ENCODE measurements at regions not wholly inside any gene's neighbourhood (a gene's known extent, or its start where the extent isn't known, plus 50 kb on each side); places are given as distances from the start of the nearest gene placed in this dataset.

- Mint-ChIP-seq H3K27me3 (no peaks in the 10 kb centered on the region), H3K4me1 (no peaks in the 10 kb centered on the region), H3K9me3 (peaks cover 3% of the 10 kb centered on the region), H3K36me3 (ENCODE audit: low read depth) (no peaks in the 10 kb centered on the region), H3K27ac (no peak overlapping the region), H3K4me3 (no peak overlapping the region)
- no peak for DNase-seq
- intact Hi-C loops (cut with micrococcal nuclease), result no loop called here
Measured at GRCh38 chr5:163363389-163363788, 74.0 kb upstream of the CCNG1 start.

- no peak overlapping the region for H3K4me3 Mint-ChIP-seq
- no peaks in the 10 kb centered on the region for H3K36me3 Mint-ChIP-seq (ENCODE audit: low read depth)
- H3K27ac Mint-ChIP-seq, result no peak overlapping the region
- H3K9me3 Mint-ChIP-seq, result peaks cover 3% of the 10 kb centered on the region
- DNase-seq, result no peak
- intact Hi-C loops (cut with micrococcal nuclease), result no loop called here
- no peaks in the 10 kb centered on the region for H3K4me1 Mint-ChIP-seq
- no peaks in the 10 kb centered on the region for H3K27me3 Mint-ChIP-seq
Measured at GRCh38 chr5:163366757-163367156, 70.6 kb upstream of the CCNG1 start.

GRCh38 chr5:163369776-163370385, 67.5 kb upstream of the CCNG1 start:
- intact Hi-C loops (cut with micrococcal nuclease), result no loop called here
- Mint-ChIP-seq H3K9me3 (peaks cover 3% of the 10 kb centered on the region), H3K27me3 (no peaks in the 10 kb centered on the region), H3K4me3 (no peak overlapping the region), H3K36me3 (ENCODE audit: low read depth) (no peaks in the 10 kb centered on the region), H3K27ac (no peak overlapping the region), H3K4me1 (no peaks in the 10 kb centered on the region)
- no peak for DNase-seq

DNA sequence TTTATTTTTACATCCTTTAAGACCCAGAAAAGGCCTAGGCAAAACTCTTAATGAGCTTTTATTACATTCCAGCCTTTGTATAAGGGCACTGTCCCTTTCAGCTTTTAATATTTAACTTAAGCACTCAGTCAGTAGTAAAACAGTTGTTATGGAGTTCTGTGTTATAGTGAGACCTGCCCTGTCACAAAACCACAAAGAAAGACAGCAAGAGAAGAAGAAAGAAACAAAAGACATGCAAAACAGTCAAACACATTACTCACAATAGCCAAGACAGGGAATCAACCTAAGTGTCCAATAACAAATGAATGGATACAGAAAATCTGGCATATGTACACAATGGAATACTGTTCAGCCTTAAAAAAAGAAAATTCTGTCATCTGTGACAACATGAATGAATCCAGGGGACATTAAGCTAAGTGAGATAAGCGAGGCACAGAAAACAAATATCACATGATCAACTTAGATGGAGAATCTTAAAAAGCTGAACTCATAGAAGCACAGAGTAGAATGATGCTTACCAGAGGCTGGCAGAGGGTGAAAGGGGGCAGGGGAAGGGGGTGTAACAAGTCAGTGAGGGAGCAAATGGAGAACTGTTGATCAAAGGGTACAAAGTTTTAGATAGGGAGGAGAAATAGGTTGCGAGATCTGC, 63.8 kb upstream of the CCNG1 start:
- H3K27ac Mint-ChIP-seq, result no peak overlapping the region
- no peaks in the 10 kb centered on the region for H3K27me3 Mint-ChIP-seq
- H3K9me3 Mint-ChIP-seq, result no peaks in the 10 kb centered on the region
- H3K4me1 Mint-ChIP-seq, result no peaks in the 10 kb centered on the region
- H3K4me3 Mint-ChIP-seq, result no peak overlapping the region
- no peak for DNase-seq
- intact Hi-C loops (cut with micrococcal nuclease), result no loop called here
- H3K36me3 Mint-ChIP-seq (ENCODE audit: low read depth), result no peaks in the 10 kb centered on the region

DNA sequence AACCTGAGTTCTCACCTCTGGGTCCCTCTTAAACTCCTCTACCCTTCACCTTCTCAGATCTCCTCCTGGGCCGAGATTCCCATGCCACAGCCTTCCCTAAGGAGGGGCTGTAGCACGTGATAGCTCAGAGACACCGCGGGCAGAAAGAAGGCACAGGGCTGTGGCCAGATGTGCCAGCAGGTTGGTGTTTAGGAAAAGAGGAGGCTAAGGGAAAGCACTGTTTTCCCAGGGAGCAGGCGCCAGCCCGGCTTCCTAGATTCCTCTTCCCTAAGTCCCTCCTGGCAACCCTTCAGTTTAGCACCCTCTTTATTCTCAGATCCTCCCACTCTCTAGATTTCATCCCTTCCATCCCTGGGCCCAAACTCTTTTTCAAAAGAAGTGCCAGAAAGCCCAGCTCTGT, 59.4 kb upstream of the CCNG1 start:
- no peak for DNase-seq
- Mint-ChIP-seq H3K4me1 (no peaks in the 10 kb centered on the region), H3K9me3 (no peaks in the 10 kb centered on the region), H3K27ac (no peak overlapping the region), H3K4me3 (no peak overlapping the region), H3K27me3 (no peaks in the 10 kb centered on the region), H3K36me3 (ENCODE audit: low read depth) (no peaks in the 10 kb centered on the region)
- intact Hi-C loops (cut with micrococcal nuclease), result no loop called here

DNA sequence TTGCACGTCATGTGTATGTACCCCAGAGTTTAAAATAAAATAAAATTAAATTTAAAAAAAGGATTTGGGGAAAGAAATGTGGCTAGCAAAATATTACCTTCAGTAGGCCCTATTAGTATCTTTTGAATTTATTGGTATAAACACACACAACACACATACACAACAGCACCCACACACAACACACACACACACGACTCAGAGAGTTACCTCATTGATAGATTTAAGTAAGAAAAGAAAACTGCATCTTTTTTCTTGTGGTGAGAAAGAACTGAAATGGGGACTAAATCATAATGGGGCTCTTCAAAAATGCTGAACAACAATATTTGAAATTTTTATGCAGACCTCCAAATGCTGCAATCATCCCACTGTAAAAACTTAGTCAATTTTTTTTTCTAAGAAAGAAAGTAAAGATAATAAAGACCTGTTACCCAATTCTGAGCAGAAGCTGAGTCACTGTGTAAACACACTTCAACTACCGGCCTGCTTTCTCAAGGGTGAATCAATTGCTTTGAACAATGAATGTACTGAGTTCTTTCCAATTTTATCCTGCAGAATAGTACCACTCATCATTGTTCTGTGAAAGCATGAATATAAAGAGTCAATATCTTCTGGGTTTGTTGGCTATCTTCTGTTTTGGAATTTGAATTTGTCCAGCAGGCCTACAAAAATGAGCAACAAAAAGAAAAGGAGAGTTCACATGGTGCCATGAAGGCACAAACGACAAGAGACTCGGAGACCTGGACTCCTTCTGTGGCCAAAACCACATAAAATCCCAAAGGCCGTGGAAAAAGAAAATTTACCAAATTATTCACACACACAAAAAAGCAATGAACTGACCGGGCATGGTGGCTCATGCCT, 57.9 kb upstream of the CCNG1 start:
- Mint-ChIP-seq H3K27ac (no peak overlapping the region), H3K36me3 (ENCODE audit: low read depth) (no peaks in the 10 kb centered on the region), H3K4me3 (no peak overlapping the region), H3K4me1 (no peaks in the 10 kb centered on the region), H3K9me3 (no peaks in the 10 kb centered on the region), H3K27me3 (no peaks in the 10 kb centered on the region)
- no peak for DNase-seq
- intact Hi-C loops (cut with micrococcal nuclease), result no loop called here

GRCh38 chr5:163381832-163382231, 55.6 kb upstream of the CCNG1 start:
- Mint-ChIP-seq H3K4me1 (no peaks in the 10 kb centered on the region), H3K27ac (no peak overlapping the region), H3K27me3 (no peaks in the 10 kb centered on the region), H3K4me3 (no peak overlapping the region), H3K9me3 (no peaks in the 10 kb centered on the region), H3K36me3 (ENCODE audit: low read depth) (no peaks in the 10 kb centered on the region)
- DNase-seq, result no peak
- intact Hi-C loops (cut with micrococcal nuclease), result no loop called here

DNA sequence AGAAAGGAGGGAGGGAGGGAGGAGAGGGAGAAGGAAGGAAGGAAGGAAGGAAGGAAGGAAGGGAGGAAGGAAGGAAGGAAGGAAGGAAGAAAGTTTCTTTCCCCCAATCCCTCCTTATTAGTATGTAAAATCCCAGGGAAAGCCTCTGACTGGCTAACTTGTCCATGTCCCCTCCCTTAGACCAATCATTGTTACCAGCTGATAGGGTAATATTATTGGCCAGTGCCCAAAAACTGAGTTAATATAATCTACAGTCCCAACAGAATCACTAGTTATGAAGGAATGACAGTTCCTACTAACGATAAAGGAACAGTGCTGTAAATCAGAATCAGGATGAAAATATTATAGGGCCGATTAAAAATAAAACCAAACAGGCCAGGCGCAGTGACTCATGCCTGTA, 53.6 kb upstream of the CCNG1 start:
- intact Hi-C loops (cut with micrococcal nuclease), result no loop called here
- H3K4me1 Mint-ChIP-seq, result no peaks in the 10 kb centered on the region
- no peaks in the 10 kb centered on the region for H3K9me3 Mint-ChIP-seq
- no peaks in the 10 kb centered on the region for H3K27me3 Mint-ChIP-seq
- H3K36me3 Mint-ChIP-seq (ENCODE audit: low read depth), result no peaks in the 10 kb centered on the region
- H3K27ac Mint-ChIP-seq, result no peak overlapping the region
- no peak overlapping the region for H3K4me3 Mint-ChIP-seq
- no peak for DNase-seq

- Mint-ChIP-seq H3K9me3 (no peaks in the 10 kb centered on the region), H3K36me3 (ENCODE audit: low read depth) (no peaks in the 10 kb centered on the region), H3K4me3 (no peak overlapping the region), H3K27me3 (no peaks in the 10 kb centered on the region), H3K27ac (no peak overlapping the region), H3K4me1 (no peaks in the 10 kb centered on the region)
- intact Hi-C loops (cut with micrococcal nuclease), result no loop called here
- DNase-seq, result no peak
Measured at GRCh38 chr5:163384669-163385068, 52.7 kb upstream of the CCNG1 start.

DNA sequence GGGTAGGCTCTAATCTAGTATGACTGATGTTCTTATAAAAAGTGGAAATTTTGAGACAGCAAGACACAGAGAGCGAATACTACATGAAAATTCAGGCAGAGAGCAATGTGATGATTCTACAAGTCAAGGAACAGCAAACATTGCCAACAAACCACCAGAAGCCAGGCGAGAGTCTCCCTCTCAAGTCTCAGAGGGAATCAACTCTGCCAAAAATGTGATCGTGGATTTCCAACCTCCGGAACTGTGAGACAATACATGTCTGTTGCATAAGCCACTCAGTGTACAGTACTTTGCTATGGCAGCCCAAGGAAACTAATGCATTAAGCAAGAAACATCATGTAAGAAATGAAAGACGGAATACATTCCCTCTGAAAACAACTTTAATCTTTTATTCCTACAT, 52.1 kb upstream of the CCNG1 start:
- Mint-ChIP-seq H3K27ac (no peak overlapping the region), H3K9me3 (no peaks in the 10 kb centered on the region), H3K27me3 (no peaks in the 10 kb centered on the region), H3K36me3 (ENCODE audit: low read depth) (no peaks in the 10 kb centered on the region), H3K4me1 (no peaks in the 10 kb centered on the region), H3K4me3 (no peak overlapping the region)
- no peak for DNase-seq
- intact Hi-C loops (cut with micrococcal nuclease), result no loop called here

DNA sequence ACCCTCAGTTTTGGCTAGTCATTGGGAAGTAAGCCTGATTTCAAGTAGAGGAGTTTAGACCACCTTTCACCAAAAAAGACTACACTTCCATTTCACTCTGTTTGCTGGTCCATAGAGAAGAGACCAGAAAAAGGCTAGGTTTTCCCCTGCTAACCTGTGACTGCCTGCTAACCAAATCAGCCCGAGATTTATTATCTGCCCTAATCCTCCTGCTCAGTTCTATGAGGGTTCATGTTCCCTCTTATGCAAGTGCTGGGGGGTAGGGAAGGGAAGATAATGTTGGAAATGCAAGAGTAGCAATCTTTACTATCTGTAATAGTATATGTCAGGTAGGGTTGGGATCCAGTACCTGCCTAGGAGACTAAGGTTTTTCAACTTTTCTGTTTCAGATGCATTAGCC, 51.6 kb upstream of the CCNG1 start:
- H3K27me3 Mint-ChIP-seq, result no peaks in the 10 kb centered on the region
- no peak for DNase-seq

GRCh38 chr5:163386352-163386751, 51.0 kb upstream of the CCNG1 start:
- no peak overlapping the region for H3K27ac Mint-ChIP-seq

More for the DNA sequence above, 51.6 kb upstream of the CCNG1 start:
- no peak overlapping the region for H3K27ac Mint-ChIP-seq
- H3K9me3 Mint-ChIP-seq, result peaks cover under 1% of the 10 kb centered on the region
- intact Hi-C loops (cut with micrococcal nuclease), result no loop called here
- no peaks in the 10 kb centered on the region for H3K4me1 Mint-ChIP-seq
- no peaks in the 10 kb centered on the region for H3K36me3 Mint-ChIP-seq (ENCODE audit: low read depth)
- H3K4me3 Mint-ChIP-seq, result no peak overlapping the region

DNA sequence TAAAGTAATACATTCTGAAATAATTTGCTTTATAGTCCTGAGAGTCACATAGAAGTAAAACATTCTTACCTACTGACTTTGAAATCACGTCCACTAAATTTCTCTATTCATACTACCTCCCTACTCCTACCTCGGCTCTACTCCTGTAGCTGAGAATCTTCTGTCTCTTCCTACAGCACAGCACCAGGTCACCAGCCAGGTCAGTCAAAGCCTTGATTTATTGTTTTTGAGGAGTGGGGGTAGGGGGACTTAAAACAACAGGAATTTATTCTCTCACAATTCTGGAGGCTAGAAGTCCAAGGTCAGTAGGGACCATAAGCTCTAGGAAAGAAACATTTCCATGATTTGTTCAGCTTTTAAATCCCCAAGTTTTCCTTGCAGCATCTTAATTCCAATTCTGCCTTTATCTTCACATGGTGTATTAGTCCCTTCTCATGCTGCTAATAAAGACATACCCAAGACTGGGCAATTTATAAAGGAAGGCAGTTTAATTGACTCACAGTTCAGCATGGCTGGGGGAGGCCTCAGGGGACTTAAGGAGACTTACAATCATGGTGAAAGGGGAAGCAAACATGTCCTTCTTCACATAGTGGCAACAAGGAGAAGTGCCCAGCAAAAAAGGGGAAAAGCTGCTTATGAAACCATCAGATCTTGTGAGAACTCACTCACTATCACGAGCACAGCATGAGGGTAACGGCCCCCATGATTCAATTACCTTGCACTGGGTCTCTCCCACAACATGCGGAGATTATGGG, 49.6 kb upstream of the CCNG1 start:
- intact Hi-C loops (cut with micrococcal nuclease), result no loop called here
- H3K9me3 Mint-ChIP-seq, result peaks cover 4% of the 10 kb centered on the region
- DNase-seq, result no peak
- H3K36me3 Mint-ChIP-seq (ENCODE audit: low read depth), result no peaks in the 10 kb centered on the region
- no peak overlapping the region for H3K4me3 Mint-ChIP-seq
- no peak overlapping the region for H3K27ac Mint-ChIP-seq
- H3K4me1 Mint-ChIP-seq, result no peaks in the 10 kb centered on the region
- no peaks in the 10 kb centered on the region for H3K27me3 Mint-ChIP-seq

More at GRCh38 chr5:163386352-163386751, 51.0 kb upstream of the CCNG1 start:
- Mint-ChIP-seq H3K4me3 (no peak overlapping the region), H3K27me3 (no peaks in the 10 kb centered on the region), H3K9me3 (peaks cover 4% of the 10 kb centered on the region), H3K4me1 (no peaks in the 10 kb centered on the region), H3K36me3 (ENCODE audit: low read depth) (no peaks in the 10 kb centered on the region)
- intact Hi-C loops (cut with micrococcal nuclease), result no loop called here
- no peak for DNase-seq
